Thyroid gland (tissue), 4 donors: ENCODE measurements at regions not wholly inside any gene's neighbourhood (a gene's known extent, or its start where the extent isn't known, plus 50 kb on each side); places are given as distances from the start of the nearest gene placed in this dataset.

Experiments
- POLR2A ChIP-seq, 2 donors: fragments of 450-650 bp; IDR thresholded peaks; one replicate each; pipeline ENCODE4 v1.6.1; 2017; ENCODE audit warnings: antibody characterized with exemption in 2 of 2, mild to moderate bottlenecking in 2 of 2, moderate library complexity in 1 of 2
- TF ChIP-seq, protein P1 (sequence below), 6 experiments: fragments of 200-600 bp in 3 of 6; fragments of 450-650 bp in 3 of 6; sonication (generic) in 3 of 6; IDR thresholded peaks; one replicate each; pipeline ENCODE4 v1.5.1; 2016 to 2019; ENCODE audit warnings: antibody characterized with exemption in 6 of 6, mild to moderate bottlenecking in 2 of 6, inconsistent platforms in 1 of 6, moderate library complexity in 1 of 6

DNA sequence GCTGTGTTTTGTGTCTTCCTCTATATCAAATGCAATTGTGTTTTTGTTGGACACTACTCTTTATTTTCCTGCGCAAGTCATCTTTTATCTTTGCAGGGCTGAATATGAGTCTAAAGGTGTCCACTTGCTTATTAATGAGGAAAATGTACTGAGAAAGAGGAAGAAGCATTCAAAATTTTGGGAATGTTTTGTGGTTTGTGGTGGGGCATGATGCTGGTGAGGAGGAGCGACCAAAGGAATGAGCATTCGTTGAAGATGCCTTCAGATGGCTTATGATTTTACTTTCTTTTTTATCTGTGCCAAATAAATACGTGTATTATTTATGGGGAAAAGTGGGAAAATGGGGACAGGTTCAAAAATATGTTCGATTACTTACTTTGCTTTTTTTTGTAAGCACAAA is 63.9 kb upstream of the SMIM21 start:
- TF ChIP-seq, protein P1, sequence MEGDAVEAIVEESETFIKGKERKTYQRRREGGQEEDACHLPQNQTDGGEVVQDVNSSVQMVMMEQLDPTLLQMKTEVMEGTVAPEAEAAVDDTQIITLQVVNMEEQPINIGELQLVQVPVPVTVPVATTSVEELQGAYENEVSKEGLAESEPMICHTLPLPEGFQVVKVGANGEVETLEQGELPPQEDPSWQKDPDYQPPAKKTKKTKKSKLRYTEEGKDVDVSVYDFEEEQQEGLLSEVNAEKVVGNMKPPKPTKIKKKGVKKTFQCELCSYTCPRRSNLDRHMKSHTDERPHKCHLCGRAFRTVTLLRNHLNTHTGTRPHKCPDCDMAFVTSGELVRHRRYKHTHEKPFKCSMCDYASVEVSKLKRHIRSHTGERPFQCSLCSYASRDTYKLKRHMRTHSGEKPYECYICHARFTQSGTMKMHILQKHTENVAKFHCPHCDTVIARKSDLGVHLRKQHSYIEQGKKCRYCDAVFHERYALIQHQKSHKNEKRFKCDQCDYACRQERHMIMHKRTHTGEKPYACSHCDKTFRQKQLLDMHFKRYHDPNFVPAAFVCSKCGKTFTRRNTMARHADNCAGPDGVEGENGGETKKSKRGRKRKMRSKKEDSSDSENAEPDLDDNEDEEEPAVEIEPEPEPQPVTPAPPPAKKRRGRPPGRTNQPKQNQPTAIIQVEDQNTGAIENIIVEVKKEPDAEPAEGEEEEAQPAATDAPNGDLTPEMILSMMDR (IDR thresholded peaks at IDR 0.05) = no peak
- no peak for TF ChIP-seq POLR2A (IDR thresholded peaks at IDR 0.05)
